GM23338 (cell line): ENCODE measurements at regions not wholly inside any gene's neighbourhood (a gene's known extent, or its start where the extent isn't known, plus 50 kb on each side); places are given as distances from the start of the nearest gene placed in this dataset.

ENCODE experiments used
- ATAC-seq: fragments of 200-7000 bp; cut with Tn5 transposase; 3 replicates; pipeline ENCODE4 v1.9.1; 2020
- DNase-seq: peaks from one replicate; pipeline ENCODE4 v3.0.0-alpha.2; 2015; ENCODE audit warnings: low spot score
- H2AFZ ChIP-seq: fragments of 200-600 bp; sonication (generic); 2 replicates; pipeline ENCODE4 v1.8.0; 2016; ENCODE audit warnings: antibody characterized with exemption, mild to moderate bottlenecking, moderate library complexity
- H3F3A ChIP-seq: fragments of 200-600 bp; sonication (generic); replicated peaks from 2 replicates; pipeline ENCODE4 v1.8.0; 2017; ENCODE audit warnings: antibody characterized with exemption, mixed run types, low read depth
- H3K27ac ChIP-seq: fragments of 200-600 bp; sonication (generic); 2 replicates; pipeline ENCODE4 v1.6.1; 2016; ENCODE audit warnings: low read depth
- H3K27me3 ChIP-seq: fragments of 200-600 bp; sonication (generic); 2 replicates; pipeline ENCODE4 v1.8.0; 2016; ENCODE audit warnings: mild to moderate bottlenecking, mixed run types, moderate library complexity; ENCODE audit not compliant: insufficient read depth
- H3K36me3 ChIP-seq: fragments of 200-600 bp; sonication (generic); 2 replicates; pipeline ENCODE4 v1.8.0; 2016; ENCODE audit warnings: mild to moderate bottlenecking; ENCODE audit not compliant: insufficient read depth
- H3K4me1 ChIP-seq: fragments of 200-600 bp; sonication (generic); 2 replicates; pipeline ENCODE4 v1.8.0; 2016; ENCODE audit warnings: mild to moderate bottlenecking, moderate library complexity; ENCODE audit not compliant: insufficient read depth
- H3K4me2 ChIP-seq: fragments of 200-600 bp; sonication (generic); 2 replicates; pipeline ENCODE4 v1.7.1; 2017; ENCODE audit warnings: mixed run types
- H3K4me3 ChIP-seq: fragments of 200-600 bp; sonication (generic); 2 replicates; pipeline ENCODE4 v1.6.1; 2016; ENCODE audit warnings: mixed run types
- H3K79me2 ChIP-seq: fragments of 200-600 bp; sonication (generic); replicated peaks from 2 replicates; pipeline ENCODE4 v1.8.0; 2017; ENCODE audit warnings: mild to moderate bottlenecking; ENCODE audit not compliant: insufficient read depth
- H3K9me2 ChIP-seq: fragments of 200-600 bp; sonication (generic); 2 replicates; pipeline ENCODE4 v1.8.0; 2017; ENCODE audit not compliant: insufficient read depth
- H4K20me1 ChIP-seq: fragments of 200-600 bp; sonication (generic); replicated peaks from 2 replicates; pipeline ENCODE4 v1.8.0; 2017; ENCODE audit warnings: mild to moderate bottlenecking; ENCODE audit not compliant: insufficient read depth
- H3K27ac Mint-ChIP-seq: 2 replicates; pipeline ENCODE4 v1.8.0; 2020; ENCODE audit warnings: inconsistent platforms, mild to moderate bottlenecking, moderate library complexity, mixed read lengths
- H3K27me3 Mint-ChIP-seq: 3 replicates; pipeline ENCODE4 v1.8.0; 2022; ENCODE audit warnings: low read depth, mild to moderate bottlenecking, moderate library complexity, mixed read lengths, inconsistent platforms; ENCODE audit not compliant: insufficient read depth, poor library complexity
- H3K36me3 Mint-ChIP-seq: 3 replicates; pipeline ENCODE4 v1.8.0; 2021; ENCODE audit warnings: low read depth, mild to moderate bottlenecking, inconsistent platforms, moderate library complexity, mixed read lengths
- H3K4me1 Mint-ChIP-seq: 3 replicates; pipeline ENCODE4 v1.8.0; 2020; ENCODE audit warnings: mild to moderate bottlenecking, inconsistent platforms, mixed read lengths
- H3K4me3 Mint-ChIP-seq: 3 replicates; pipeline ENCODE4 v1.8.0; 2021; ENCODE audit warnings: moderate library complexity, mild to moderate bottlenecking, inconsistent platforms, mixed read lengths
- H3K9me3 Mint-ChIP-seq: 3 replicates; pipeline ENCODE4 v1.8.0; 2020; ENCODE audit warnings: moderate library complexity, mild to moderate bottlenecking, inconsistent platforms, mixed read lengths
- CREB1 ChIP-seq: fragments of 250-450 bp; sonication (Bioruptor Pico); IDR thresholded peaks from 2 replicates; pipeline ENCODE4 v1.5.0; 2020; ENCODE audit warnings: low read depth, mild to moderate bottlenecking, moderate library complexity
- CTCF ChIP-seq, 2 experiments: fragments of 200-600 bp in 1 of 2; sonication (generic) in 1 of 2; conservative IDR thresholded peaks; 2 replicates each; pipeline versions ENCODE4 v1.5.1 to v1.6.1; 2016 to 2017; ENCODE audit warnings: antibody characterized with exemption in 2 of 2, low read depth in 2 of 2, mild to moderate bottlenecking in 2 of 2, moderate library complexity in 1 of 2
- EZH2 ChIP-seq: fragments of 200-600 bp; sonication (generic); IDR thresholded peaks from one replicate; pipeline ENCODE4 v1.8.0; 2017; ENCODE audit warnings: antibody characterized with exemption, mild to moderate bottlenecking, low read depth; ENCODE audit not compliant: unreplicated experiment
- EZH2phosphoT487 ChIP-seq: fragments of 200-600 bp; sonication (generic); IDR thresholded peaks from one replicate; pipeline ENCODE4 v1.8.1; 2018; ENCODE audit warnings: antibody characterized with exemption; ENCODE audit not compliant: unreplicated experiment
- JUNB ChIP-seq: IDR thresholded peaks from one replicate; pipeline ENCODE4 v1.6.1; 2016; ENCODE audit warnings: antibody characterized with exemption; ENCODE audit not compliant: unreplicated experiment
- NANOG ChIP-seq: IDR thresholded peaks from 2 replicates; pipeline ENCODE4 v1.6.1; 2016; ENCODE audit warnings: antibody characterized with exemption, borderline replicate concordance
- POLR2AphosphoS5 ChIP-seq: IDR thresholded peaks from 2 replicates; pipeline ENCODE4 v1.6.1; 2016; ENCODE audit warnings: antibody characterized with exemption, low read depth
- STAT1 ChIP-seq: IDR thresholded peaks from one replicate; pipeline ENCODE4 v1.6.1; 2016; ENCODE audit warnings: antibody characterized with exemption; ENCODE audit not compliant: unreplicated experiment
- ZNF114 ChIP-seq: fragments of 250-450 bp; sonication (Bioruptor Pico); IDR thresholded peaks from 2 replicates; pipeline ENCODE4 v1.5.0; 2020; ENCODE audit warnings: mild to moderate bottlenecking, moderate library complexity
- ZNF331 ChIP-seq: fragments of 250-450 bp; sonication (Bioruptor Pico); IDR thresholded peaks from 2 replicates; pipeline ENCODE4 v1.5.0; 2020; ENCODE audit warnings: low read depth, mild to moderate bottlenecking, moderate library complexity
- TF ChIP-seq, protein P1 (sequence below): fragments of 250-450 bp; sonication (Bioruptor Pico); IDR thresholded peaks from 2 replicates; pipeline ENCODE4 v1.5.0; 2020; ENCODE audit warnings: mild to moderate bottlenecking, moderate library complexity

- TF ChIP-seq EZH2phosphoT487 = no peak
- no peak for TF ChIP-seq EZH2
- TF ChIP-seq ZNF114 = no peak
Measured at GRCh38 chr9:129291041-129291501, 113.0 kb upstream of the IER5L start (continued).

DNA sequence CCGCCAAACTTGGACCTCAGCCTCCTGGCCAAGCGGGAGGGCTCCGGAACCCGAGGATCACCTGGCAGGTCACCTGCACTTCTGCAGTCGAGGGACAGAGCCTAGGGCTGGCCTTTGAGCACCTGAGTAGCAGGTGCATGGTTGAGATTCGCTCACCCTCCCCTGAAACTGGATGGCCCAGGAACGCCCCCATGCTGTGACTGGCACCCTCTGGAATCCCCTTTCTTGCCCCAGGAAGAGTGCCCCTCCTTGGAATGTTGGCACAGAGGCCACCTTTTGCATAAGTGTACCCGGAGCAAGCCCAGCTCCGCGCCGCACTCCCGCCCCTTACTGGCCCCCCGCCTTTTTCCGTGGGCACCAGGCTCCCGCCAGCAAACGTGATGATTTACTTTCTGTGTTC, 112.5 kb upstream of the IER5L start:
- Histone ChIP-seq H2AFZ (no peak overlapping the region), H3K27me3 (no peaks in the 10 kb centered on the region), H3K4me2 (no peak overlapping the region), H3K79me2 (no peaks in the 10 kb centered on the region), H3K4me1 (peaks cover 6% of the 10 kb centered on the region; the same call in 1 of the 2 replicates), H3K27ac (no peak overlapping the region), H3K36me3 (no peaks in the 10 kb centered on the region), H3F3A (no peaks in the 10 kb centered on the region), H3K4me3 (no peak overlapping the region), H4K20me1 (no peaks in the 10 kb centered on the region), H3K9me2 (no peaks in the 10 kb centered on the region)
- DNase-seq (no peak), ATAC-seq (no peak)
- no peak overlapping the region for H3K27ac Mint-ChIP-seq
- no peaks in the 10 kb centered on the region for H3K36me3 Mint-ChIP-seq
- peaks cover 7% of the 10 kb centered on the region; the same call in 1 of the 3 replicates for H3K9me3 Mint-ChIP-seq
- peaks cover 25% of the 10 kb centered on the region for H3K4me1 Mint-ChIP-seq
- TF ChIP-seq ZNF114 = no peak
- no peak for TF ChIP-seq CREB1 (CRISPR knock-in tag)
- TF ChIP-seq POLR2AphosphoS5 = no peak
- TF ChIP-seq CTCF (conservative IDR thresholded peaks at IDR 0.05; ENCODE audit: low read depth in 2 of 2) = no peak
- no peak for TF ChIP-seq JUNB
- TF ChIP-seq NANOG = no peak
- TF ChIP-seq ZNF331 (CRISPR knock-in tag) = no peak
- TF ChIP-seq STAT1 = no peak
- TF ChIP-seq, protein P1, sequence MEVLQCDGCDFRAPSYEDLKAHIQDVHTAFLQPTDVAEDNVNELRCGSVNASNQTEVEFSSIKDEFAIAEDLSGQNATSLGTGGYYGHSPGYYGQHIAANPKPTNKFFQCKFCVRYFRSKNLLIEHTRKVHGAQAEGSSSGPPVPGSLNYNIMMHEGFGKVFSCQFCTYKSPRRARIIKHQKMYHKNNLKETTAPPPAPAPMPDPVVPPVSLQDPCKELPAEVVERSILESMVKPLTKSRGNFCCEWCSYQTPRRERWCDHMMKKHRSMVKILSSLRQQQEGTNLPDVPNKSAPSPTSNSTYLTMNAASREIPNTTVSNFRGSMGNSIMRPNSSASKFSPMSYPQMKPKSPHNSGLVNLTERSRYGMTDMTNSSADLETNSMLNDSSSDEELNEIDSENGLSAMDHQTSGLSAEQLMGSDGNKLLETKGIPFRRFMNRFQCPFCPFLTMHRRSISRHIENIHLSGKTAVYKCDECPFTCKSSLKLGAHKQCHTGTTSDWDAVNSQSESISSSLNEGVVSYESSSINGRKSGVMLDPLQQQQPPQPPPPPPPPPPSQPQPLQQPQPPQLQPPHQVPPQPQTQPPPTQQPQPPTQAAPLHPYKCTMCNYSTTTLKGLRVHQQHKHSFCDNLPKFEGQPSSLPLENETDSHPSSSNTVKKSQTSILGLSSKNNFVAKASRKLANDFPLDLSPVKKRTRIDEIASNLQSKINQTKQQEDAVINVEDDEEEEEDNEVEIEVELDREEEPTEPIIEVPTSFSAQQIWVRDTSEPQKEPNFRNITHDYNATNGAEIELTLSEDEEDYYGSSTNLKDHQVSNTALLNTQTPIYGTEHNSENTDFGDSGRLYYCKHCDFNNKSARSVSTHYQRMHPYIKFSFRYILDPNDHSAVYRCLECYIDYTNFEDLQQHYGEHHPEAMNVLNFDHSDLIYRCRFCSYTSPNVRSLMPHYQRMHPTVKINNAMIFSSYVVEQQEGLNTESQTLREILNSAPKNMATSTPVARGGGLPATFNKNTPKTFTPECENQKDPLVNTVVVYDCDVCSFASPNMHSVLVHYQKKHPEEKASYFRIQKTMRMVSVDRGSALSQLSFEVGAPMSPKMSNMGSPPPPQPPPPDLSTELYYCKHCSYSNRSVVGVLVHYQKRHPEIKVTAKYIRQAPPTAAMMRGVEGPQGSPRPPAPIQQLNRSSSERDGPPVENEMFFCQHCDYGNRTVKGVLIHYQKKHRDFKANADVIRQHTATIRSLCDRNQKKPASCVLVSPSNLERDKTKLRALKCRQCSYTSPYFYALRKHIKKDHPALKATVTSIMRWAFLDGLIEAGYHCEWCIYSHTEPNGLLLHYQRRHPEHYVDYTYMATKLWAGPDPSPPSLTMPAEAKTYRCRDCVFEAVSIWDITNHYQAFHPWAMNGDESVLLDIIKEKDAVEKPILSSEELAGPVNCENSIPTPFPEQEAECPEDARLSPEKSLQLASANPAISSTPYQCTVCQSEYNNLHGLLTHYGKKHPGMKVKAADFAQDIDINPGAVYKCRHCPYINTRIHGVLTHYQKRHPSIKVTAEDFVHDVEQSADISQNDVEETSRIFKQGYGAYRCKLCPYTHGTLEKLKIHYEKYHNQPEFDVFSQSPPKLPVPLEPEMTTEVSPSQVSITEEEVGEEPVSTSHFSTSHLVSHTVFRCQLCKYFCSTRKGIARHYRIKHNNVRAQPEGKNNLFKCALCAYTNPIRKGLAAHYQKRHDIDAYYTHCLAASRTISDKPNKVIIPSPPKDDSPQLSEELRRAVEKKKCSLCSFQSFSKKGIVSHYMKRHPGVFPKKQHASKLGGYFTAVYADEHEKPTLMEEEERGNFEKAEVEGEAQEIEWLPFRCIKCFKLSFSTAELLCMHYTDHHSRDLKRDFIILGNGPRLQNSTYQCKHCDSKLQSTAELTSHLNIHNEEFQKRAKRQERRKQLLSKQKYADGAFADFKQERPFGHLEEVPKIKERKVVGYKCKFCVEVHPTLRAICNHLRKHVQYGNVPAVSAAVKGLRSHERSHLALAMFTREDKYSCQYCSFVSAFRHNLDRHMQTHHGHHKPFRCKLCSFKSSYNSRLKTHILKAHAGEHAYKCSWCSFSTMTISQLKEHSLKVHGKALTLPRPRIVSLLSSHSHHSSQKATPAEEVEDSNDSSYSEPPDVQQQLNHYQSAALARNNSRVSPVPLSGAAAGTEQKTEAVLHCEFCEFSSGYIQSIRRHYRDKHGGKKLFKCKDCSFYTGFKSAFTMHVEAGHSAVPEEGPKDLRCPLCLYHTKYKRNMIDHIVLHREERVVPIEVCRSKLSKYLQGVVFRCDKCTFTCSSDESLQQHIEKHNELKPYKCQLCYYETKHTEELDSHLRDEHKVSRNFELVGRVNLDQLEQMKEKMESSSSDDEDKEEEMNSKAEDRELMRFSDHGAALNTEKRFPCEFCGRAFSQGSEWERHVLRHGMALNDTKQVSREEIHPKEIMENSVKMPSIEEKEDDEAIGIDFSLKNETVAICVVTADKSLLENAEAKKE (CRISPR knock-in tag) = no peak
- no peak for TF ChIP-seq EZH2phosphoT487
- peaks cover 4% of the 10 kb centered on the region for H3K27me3 Mint-ChIP-seq
- H3K4me3 Mint-ChIP-seq = no peak overlapping the region
